ENCODE measurements at regions not wholly inside any gene's neighbourhood (a gene's known extent, or its start where the extent isn't known, plus 50 kb on each side); places are given as distances from the start of the nearest gene placed in this dataset.
"Not testable (repeated sequence)": the region's sequence is repeated elsewhere in the genome, so short reads cannot be mapped to it uniquely, and the experiment has no call there.

GRCh38 chr5:109574985-109575384 lies 114.7 kb upstream of the MAN2A1 start:
- no peak for DNase-seq

GRCh38 chr5:109573766-109574165 lies 116.0 kb upstream of the MAN2A1 start:
- DNase-seq = no peak

GRCh38 chr5:109573256-109573655 lies 116.5 kb upstream of the MAN2A1 start:
- DNase-seq = no peak

- no peak for DNase-seq
Observed at GRCh38 chr5:109571785-109572184, 117.9 kb upstream of the MAN2A1 start.

GRCh38 chr5:109570362-109570874 lies 119.3 kb upstream of the MAN2A1 start:
- no peak for DNase-seq

- no peak for DNase-seq
Observed at GRCh38 chr5:109567374-109568044, 122.2 kb upstream of the MAN2A1 start.

- no peak for DNase-seq
Observed at GRCh38 chr5:109566361-109566760, 123.4 kb upstream of the MAN2A1 start.

- no peak for DNase-seq
Observed at GRCh38 chr5:109563739-109564138, 126.0 kb upstream of the MAN2A1 start.

GRCh38 chr5:109563189-109563588 lies 126.5 kb upstream of the MAN2A1 start:
- no peak for DNase-seq

- no peak for DNase-seq
Observed at GRCh38 chr5:109562441-109562840, 127.3 kb upstream of the MAN2A1 start.

GRCh38 chr5:109561447-109561846 lies 128.3 kb upstream of the MAN2A1 start:
- no peak for DNase-seq

GRCh38 chr5:109560554-109560953 lies 129.2 kb upstream of the MAN2A1 start:
- DNase-seq = no peak

- DNase-seq = no peak
Observed at GRCh38 chr5:109558952-109559351, 130.8 kb upstream of the MAN2A1 start.

GRCh38 chr5:109558364-109558763 lies 131.4 kb upstream of the MAN2A1 start:
- DNase-seq = no peak

GRCh38 chr5:109553846-109554245 lies 135.9 kb upstream of the MAN2A1 start:
- DNase-seq = no peak

- not testable (repeated sequence) for DNase-seq
Observed at GRCh38 chr5:109551234-109551633, 138.5 kb upstream of the MAN2A1 start.

- no peak for DNase-seq
Observed at GRCh38 chr5:109550077-109550476, 139.7 kb upstream of the MAN2A1 start.

- no peak for DNase-seq
Observed at GRCh38 chr5:109546461-109546860, 136.7 kb upstream of the PJA2 start.

GRCh38 chr5:109544873-109545272 lies 135.1 kb upstream of the PJA2 start:
- not testable (repeated sequence) for DNase-seq

GRCh38 chr5:109538692-109539091 lies 128.9 kb upstream of the PJA2 start:
- not testable (repeated sequence) for DNase-seq

- DNase-seq = not testable (repeated sequence)
Observed at GRCh38 chr5:109535090-109535489, 125.3 kb upstream of the PJA2 start.

- DNase-seq = no peak
Observed at GRCh38 chr5:109533751-109534272, 124.0 kb upstream of the PJA2 start.

- no peak for DNase-seq
Observed at GRCh38 chr5:109532773-109533364, 123.1 kb upstream of the PJA2 start.

- no peak for DNase-seq
Observed at GRCh38 chr5:109531262-109531661, 121.5 kb upstream of the PJA2 start.

Measured in NCI-H2107 (cell line).